ENCODE measurements at regions not wholly inside any gene's neighbourhood (a gene's known extent, or its start where the extent isn't known, plus 50 kb on each side); places are given as distances from the start of the nearest gene placed in this dataset.
"Not testable (repeated sequence)": the region's sequence is repeated elsewhere in the genome, so short reads cannot be mapped to it uniquely, and the experiment has no call there.

GRCh38 chr3:125697979-125698640 lies 102.8 kb upstream of the OSBPL11 start:
- peak in 2 of 4 experiments; percentile 3 to 8 for DNase-seq

- DNase-seq = no peak
Observed at GRCh38 chr3:125715651-125716050, 120.4 kb upstream of the OSBPL11 start.

GRCh38 chr3:125732151-125732550 lies 136.9 kb upstream of the OSBPL11 start:
- DNase-seq = not testable (repeated sequence)

GRCh38 chr3:125741991-125742718 lies 146.9 kb upstream of the OSBPL11 start:
- not testable (repeated sequence) for DNase-seq

GRCh38 chr3:125742845-125743244 lies 147.5 kb upstream of the OSBPL11 start:
- DNase-seq = peak in 1 of 4 experiments; percentile 3

GRCh38 chr3:125757050-125757449 lies 161.8 kb upstream of the OSBPL11 start:
- DNase-seq = not testable (repeated sequence)

- not testable (repeated sequence) for DNase-seq
Observed at GRCh38 chr3:125758641-125759130, 163.4 kb upstream of the OSBPL11 start.

GRCh38 chr3:125762601-125763000 lies 167.3 kb upstream of the OSBPL11 start:
- DNase-seq = not testable (repeated sequence)

- DNase-seq = peak; percentile 19 to 42 (median 29)
Observed at GRCh38 chr3:125766285-125766826, 171.1 kb upstream of the OSBPL11 start.

GRCh38 chr3:125766931-125767330 lies 171.6 kb upstream of the OSBPL11 start:
- peak in 1 of 4 experiments; percentile 4 for DNase-seq

GRCh38 chr3:125767641-125768040 lies 172.3 kb upstream of the OSBPL11 start:
- DNase-seq = no peak

- not testable (repeated sequence) for DNase-seq
Observed at GRCh38 chr3:125768821-125769220, 173.5 kb upstream of the OSBPL11 start.

- not testable (repeated sequence) for DNase-seq
Observed at GRCh38 chr3:125771506-125771905, 176.2 kb upstream of the OSBPL11 start.

GRCh38 chr3:125774433-125775034 lies 179.2 kb upstream of the OSBPL11 start:
- DNase-seq = not testable (repeated sequence)

GRCh38 chr3:125775106-125775505 lies 179.8 kb upstream of the OSBPL11 start:
- not testable (repeated sequence) for DNase-seq

- DNase-seq = not testable (repeated sequence)
Observed at GRCh38 chr3:125775606-125776294, 180.5 kb upstream of the OSBPL11 start.

GRCh38 chr3:125779276-125779675 lies 184.0 kb upstream of the OSBPL11 start:
- DNase-seq = not testable (repeated sequence)

GRCh38 chr3:125779918-125780317 lies 184.6 kb upstream of the OSBPL11 start:
- not testable (repeated sequence) for DNase-seq

- not testable (repeated sequence) for DNase-seq
Observed at GRCh38 chr3:125781678-125782077, 186.4 kb upstream of the OSBPL11 start.

- DNase-seq = not testable (repeated sequence)
Observed at GRCh38 chr3:125790312-125790711, 178.7 kb upstream of the ROPN1B start.

GRCh38 chr3:125791021-125791420 lies 178.0 kb upstream of the ROPN1B start:
- DNase-seq = not testable (repeated sequence)

GRCh38 chr3:125810010-125810409 lies 159.0 kb upstream of the ROPN1B start:
- not testable (repeated sequence) for DNase-seq

All from activated CD4-positive, CD25-positive, alpha-beta regulatory T cell (primary cell).